Neutrophil (primary cell): ENCODE measurements at regions not wholly inside any gene's neighbourhood (a gene's known extent, or its start where the extent isn't known, plus 50 kb on each side); places are given as distances from the start of the nearest gene placed in this dataset.

ENCODE experiments used
- H3K27ac ChIP-seq: fragments of 200-600 bp; sonication (generic); 2 replicates; pipeline ENCODE4 v1.5.1; 2016; ENCODE audit warnings: mild to moderate bottlenecking, moderate library complexity
- H3K27me3 ChIP-seq: fragments of 200-600 bp; sonication (generic); 2 replicates; pipeline ENCODE4 v1.6.0; 2016; ENCODE audit warnings: mild to moderate bottlenecking
- H3K36me3 ChIP-seq: fragments of 200-600 bp; sonication (generic); 2 replicates; pipeline ENCODE4 v1.5.1; 2017
- H3K4me1 ChIP-seq, 2 experiments: fragments of 200-600 bp in 1 of 2; sonication (generic) in 1 of 2; 1 replicate in 1 of 2; 2 replicates in 1 of 2; pipeline versions ENCODE4 v1.5.1 to v1.6.1; 2013 to 2016; ENCODE audit warnings: low read depth in 1 of 2, low read length in 1 of 2, mild to moderate bottlenecking in 1 of 2, moderate library complexity in 1 of 2; ENCODE audit not compliant: control insufficient read depth in 1 of 2, insufficient read depth in 1 of 2
- H3K4me3 ChIP-seq, 2 experiments: fragments of 200-600 bp in 1 of 2; sonication (generic) in 1 of 2; 1 replicate in 1 of 2; 2 replicates in 1 of 2; pipeline ENCODE4 v1.5.1; 2013 to 2016; ENCODE audit warnings: low read depth in 1 of 2, low read length in 1 of 2, mild to moderate bottlenecking in 1 of 2, moderate library complexity in 1 of 2
- H3K9me3 ChIP-seq: fragments of 200-600 bp; sonication (generic); 2 replicates; pipeline ENCODE4 v1.5.1; 2016
- CTCF ChIP-seq: fragments of 200-600 bp; sonication (generic); IDR thresholded peaks from 2 replicates; pipeline ENCODE4 v1.5.1; 2016; ENCODE audit warnings: antibody characterized with exemption

GRCh38 chr7:41755096-41755495 is 52.2 kb upstream of the INHBA start:
- Histone ChIP-seq H3K4me3 (no peak overlapping the region), H3K9me3 (peaks cover 15% of the 10 kb centered on the region), H3K36me3 (no peaks in the 10 kb centered on the region), H3K4me1 (no peaks in the 10 kb centered on the region), H3K27me3 (no peaks in the 10 kb centered on the region), H3K27ac (no peak overlapping the region)
- TF ChIP-seq CTCF = no peak

DNA sequence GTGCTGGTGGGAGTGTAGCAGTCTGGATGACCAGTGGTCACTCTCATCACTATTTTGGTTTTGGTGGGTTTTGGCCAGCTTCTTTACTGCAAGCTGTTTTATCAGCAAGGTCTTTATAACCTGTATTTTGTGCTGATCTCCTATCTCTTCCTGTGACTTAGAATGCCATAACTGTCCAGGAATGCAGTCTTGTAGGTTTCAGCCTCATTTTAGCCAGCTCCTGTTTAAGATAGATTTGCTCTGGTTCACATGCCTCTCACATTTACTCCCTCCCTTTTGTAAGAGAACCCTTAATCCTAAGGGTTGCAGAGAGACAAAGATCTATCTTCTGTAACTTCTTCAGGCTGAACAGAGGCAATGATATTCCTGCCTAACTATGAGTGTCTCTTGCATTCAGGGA is 51.2 kb upstream of the INHBA start:
- H3K27me3 ChIP-seq = no peaks in the 10 kb centered on the region
- H3K9me3 ChIP-seq = peaks cover 15% of the 10 kb centered on the region
- H3K4me1 ChIP-seq = no peaks in the 10 kb centered on the region
- H3K4me3 ChIP-seq = no peak overlapping the region
- H3K36me3 ChIP-seq = no peaks in the 10 kb centered on the region
- H3K27ac ChIP-seq = no peak overlapping the region
- no peak for TF ChIP-seq CTCF
